ENCODE measurements at regions not wholly inside any gene's neighbourhood (a gene's known extent, or its start where the extent isn't known, plus 50 kb on each side); places are given as distances from the start of the nearest gene placed in this dataset.
"Not testable (repeated sequence)": the region's sequence is repeated elsewhere in the genome, so short reads cannot be mapped to it uniquely, and the experiment has no call there.

DNA sequence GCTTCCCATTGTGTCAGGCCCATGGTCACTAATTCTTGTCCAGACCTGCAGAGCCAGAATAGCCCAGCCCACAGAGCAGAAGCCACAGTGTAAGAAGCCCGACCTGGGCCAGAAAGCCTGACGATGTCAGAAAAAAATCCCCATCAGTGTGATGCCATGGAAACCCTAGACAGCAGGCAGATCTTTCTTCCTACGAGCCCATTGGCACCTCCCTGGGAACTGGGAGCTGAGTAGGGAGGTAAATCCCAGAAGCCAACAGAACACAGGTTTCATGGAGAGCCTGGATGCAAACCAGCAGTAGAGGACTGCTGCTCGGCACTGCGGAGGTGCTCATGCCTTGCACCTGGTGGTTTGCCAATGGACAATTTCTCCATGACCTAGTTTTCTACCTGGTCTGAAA lies 82.2 kb upstream of the SLC22A16 start:
- FAIRE-seq = no peak

GRCh38 chr6:110557199-110557598 lies 80.8 kb upstream of the SLC22A16 start:
- FAIRE-seq = no peak

DNA sequence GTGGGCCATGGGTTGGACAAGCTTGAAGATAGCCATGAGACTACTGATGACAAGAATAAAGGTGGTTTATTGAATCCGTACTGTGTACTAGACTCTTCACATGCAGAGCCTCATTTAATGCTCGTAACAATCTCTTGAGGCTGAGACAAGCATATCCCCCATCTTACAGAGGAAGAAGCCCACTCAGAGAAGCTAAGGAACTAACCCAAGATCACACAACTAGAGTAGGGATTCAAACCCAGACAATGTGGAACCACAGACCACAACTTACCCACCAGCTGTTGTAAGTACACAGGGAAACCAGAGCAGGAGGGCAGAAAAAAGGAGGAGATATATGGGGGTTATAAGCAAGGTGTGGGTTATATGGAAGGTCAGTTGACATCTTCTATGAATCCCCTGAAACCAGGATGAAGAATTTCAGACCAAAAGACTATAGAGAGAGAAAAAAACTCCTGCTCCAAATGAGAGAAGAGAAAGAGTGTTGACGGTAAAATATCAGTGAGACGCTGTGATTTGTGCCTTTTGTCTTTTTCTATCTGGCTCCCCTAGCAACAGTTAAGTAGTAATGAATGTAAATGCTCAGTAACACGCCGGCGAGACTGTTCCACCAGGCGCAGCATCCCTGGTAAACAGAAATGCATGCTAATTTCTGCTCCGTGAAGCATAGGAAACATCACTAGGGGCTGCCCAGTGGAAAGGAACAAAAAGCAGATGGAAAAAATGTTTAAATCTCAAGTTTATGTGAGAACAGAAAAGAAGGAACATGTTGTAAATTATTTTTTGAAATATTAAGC lies 80.1 kb upstream of the SLC22A16 start:
- no peak for FAIRE-seq

DNA sequence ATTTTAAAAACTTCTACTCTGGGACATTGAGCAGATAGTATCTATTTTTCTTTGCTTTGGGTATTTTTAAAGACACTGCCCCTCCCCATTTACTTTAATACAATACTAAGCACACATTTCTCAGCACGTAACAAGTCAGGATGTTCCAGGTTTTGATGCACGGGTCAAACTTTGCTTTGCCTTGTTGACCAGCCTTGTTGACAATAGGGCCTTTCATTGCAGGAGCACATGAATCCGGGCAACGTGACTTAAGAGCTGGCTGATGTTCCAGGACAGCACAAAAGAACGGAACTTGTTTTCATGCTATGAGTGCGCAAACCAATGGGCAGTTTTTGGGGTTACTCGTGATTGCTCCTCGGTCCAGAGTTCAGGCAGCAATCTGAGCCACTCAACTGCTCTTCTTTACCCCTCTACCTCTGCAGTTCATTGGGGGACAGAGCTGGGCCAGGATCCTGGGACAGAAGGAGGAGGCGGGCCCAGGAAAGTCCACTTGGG lies 78.6 kb upstream of the SLC22A16 start:
- no peak for FAIRE-seq

- FAIRE-seq = no peak
Measured at GRCh38 chr6:110554441-110554840, 78.0 kb upstream of the SLC22A16 start.

DNA sequence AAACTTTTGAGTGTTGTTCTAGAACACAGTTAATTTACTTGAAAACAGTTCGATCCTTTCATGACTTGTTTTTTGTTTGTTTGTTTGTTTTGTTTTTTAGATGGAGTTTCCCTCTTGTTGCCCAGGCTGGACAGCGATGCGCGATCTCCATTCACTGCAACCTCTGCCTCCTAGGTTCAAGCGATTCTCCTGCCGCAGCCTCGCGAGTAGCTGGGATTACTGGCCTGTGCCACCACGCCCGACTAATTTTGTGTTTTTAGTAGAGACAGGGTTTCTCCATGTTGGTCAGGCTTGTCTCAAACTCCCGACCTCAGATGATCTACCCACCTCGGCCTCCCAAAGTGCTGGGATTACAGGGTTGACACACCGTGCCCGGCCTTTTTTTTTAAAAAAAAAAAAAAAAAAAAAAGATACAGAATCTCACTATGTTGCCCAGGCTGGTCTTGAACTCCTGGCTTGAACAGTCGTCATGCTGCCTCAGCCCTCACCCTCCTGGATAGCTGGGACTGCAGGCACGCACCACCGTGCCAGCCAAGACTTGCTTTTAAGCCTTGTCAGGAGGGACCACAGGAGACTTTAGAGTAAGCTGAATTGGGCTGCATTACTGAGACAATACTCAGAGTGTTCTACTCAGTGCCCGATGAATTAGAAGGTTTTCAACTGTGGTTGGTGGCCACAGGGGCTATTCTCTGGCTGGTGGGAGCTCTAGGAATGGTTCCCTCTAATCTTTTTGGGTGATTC lies 76.7 kb upstream of the SLC22A16 start:
- no peak for FAIRE-seq

GRCh38 chr6:110552076-110552475 lies 75.7 kb upstream of the SLC22A16 start:
- no peak for FAIRE-seq

- no peak for FAIRE-seq
Measured at GRCh38 chr6:110551088-110551487, 74.7 kb upstream of the SLC22A16 start.

DNA sequence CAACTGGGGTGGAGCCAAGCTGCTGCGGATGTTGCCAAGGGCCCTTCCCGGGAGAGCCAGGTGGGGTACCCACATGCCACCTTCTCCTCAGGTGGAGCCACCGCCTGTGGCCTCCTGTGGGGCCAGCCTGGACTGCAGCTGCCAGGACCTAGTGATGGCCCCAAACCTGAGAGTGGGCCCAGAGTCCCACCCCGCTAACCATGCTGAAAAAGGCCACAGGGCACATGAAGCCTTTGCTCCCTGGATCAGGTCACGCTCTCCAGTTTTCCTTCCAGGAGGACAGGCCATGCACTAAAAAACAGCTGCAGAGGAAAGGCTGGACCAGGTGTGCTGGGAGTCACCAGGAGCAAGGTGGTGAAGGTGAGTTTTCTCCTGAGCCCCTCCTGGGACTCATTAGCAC lies 73.9 kb upstream of the SLC22A16 start:
- FAIRE-seq = no peak

GRCh38 chr6:110549277-110549676 lies 72.9 kb upstream of the SLC22A16 start:
- FAIRE-seq = no peak

DNA sequence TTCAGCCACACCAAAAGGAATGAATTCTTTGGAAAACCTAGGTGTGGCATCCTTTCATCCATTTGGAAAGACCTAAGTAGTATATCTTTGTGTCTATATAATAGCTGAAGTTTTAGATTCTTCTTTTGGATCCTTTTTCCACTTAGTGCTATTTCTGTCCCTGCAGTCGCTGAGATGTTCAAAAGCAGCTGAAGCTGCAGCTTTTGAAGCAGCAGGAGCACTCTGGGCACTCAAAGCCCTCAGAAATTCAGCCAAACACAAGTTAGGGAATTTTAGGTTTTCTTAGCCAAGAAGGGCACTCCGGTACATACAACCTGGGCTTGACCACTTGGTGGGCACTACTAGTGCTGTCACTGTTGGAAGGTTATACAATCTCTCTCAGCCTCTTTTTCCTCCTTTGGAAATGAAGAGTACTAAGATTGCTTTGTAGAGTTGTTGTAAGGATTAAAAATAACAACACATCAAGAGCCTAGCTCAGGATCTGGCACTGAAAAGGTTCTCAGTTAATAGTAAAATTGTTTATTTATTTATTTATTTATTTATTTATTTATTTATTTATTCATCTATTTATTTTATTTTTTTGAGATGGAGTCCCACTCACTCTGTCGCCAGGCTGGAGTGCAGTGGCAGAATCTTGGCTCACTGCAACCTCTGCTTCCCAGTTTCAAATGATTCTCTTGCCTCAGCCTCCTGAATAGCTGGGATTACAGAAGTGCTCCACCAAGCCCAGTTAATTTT lies 71.9 kb upstream of the SLC22A16 start:
- no peak for FAIRE-seq

DNA sequence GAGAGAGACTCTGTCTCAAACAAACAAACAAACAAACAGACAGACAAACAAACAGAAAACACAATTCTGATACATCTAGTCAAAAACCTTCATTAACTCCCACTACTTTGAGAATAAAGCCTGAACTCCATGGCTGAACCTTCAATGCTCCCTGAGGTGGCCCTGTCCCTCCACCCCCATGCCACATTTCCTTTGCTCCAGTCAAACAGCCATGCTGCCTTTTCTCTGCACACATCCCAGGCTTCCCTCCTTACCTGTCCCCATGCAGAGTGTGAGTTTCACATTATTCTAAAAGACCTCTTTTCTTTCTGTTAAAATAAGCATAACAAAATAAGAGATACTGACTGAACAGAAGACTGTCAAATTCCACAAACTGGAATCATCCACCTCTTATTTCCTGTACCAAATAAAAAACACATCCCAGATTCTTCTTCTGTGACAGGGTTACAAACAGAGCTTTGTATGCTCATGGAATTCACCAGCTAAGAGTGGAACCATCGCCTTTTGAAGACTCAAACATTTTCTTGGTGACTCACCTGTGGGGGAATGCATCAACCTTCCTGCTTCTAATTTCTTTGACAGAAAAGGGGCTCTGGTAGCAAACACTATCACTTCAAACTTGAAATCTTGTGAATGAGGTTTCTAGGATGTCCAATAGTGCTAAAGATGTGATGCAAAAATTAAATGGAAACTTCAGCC lies 71.0 kb upstream of the SLC22A16 start:
- FAIRE-seq = no peak

- FAIRE-seq = no peak
Measured at GRCh38 chr6:110545081-110545872, 68.9 kb upstream of the SLC22A16 start.

DNA sequence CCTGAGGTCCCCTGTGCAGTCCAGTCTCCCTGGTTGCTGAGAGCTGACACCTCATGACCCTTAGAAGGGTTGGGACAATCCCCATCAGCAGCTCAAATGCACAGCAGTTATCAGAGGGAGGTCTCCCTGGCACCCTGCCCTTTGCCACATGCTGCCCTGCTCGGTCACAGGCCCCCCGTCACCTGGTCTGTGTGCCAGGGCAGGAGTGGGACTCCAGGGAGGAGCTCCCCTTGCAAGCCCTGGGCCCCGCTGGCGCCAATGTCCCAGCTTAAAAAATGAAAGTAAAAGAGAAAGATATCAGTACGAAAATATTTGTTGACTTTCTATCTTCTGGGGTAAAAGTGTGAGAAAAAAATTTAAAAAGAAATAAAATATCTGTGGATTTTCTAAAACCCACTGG lies 68.1 kb upstream of the SLC22A16 start:
- no peak for FAIRE-seq

GRCh38 chr6:110543106-110543505 lies 66.7 kb upstream of the SLC22A16 start:
- no peak for FAIRE-seq

DNA sequence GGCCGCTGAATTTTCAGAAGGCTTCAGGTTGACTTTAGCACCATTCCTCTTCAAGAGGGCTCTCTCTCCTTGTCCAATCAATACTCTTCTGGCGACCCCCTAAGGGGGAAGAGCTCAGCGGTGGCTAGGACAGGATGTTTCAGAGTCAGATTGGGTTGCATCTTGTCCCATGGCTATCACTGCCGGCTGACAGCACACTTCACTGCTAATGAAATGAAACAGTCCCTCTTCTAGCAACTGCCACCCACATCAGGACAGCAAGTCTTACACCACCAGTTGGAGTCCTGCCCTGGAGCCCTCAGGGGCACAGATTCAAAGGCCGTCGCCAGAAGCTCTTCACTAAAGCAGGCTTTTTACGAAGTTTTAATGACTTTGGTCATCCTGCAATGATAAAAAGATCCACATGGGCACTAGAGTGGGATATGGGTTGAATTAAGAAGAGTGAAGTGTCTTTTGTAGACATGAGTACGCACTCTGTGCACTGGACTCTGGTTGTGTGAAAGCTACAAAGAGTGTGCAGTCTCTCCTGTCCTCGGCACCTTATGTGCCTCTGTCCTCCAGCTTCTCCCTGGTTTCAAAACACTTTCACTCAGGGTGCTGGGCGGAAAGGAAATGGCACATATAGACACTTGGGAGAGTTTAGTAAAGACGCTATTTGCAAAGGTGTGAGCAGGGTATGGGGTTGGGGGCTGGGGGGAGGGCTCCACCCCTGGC lies 66.1 kb upstream of the SLC22A16 start:
- no peak for FAIRE-seq

DNA sequence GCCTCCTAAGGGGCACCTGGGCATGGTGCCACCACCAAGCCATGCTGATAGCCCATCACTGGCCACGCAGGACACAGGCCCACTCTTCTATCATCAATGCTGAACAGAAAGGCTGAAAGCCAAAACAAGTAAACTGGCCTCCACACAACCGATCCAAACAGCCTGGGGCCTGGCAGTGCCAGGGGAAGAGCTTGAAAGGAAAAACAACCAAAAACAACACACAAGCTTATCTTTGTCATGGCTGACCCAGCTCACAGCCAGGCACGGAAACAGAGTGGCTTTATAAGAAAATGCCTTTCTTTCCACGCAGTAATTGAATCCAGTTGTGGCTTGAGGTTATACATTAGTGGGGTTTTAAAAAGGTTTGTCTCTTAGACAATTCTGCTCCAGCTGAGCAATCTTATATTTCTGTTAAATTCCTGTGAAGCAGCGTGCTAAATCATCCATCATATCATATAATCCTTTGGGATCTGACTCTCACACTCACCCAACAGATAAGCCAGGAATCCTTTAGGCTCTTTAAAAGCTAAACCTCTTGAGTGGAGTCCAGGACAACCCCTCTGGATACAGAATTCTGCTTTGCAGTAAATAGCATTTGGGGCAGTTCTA lies 65.4 kb upstream of the SLC22A16 start:
- no peak for FAIRE-seq

DNA sequence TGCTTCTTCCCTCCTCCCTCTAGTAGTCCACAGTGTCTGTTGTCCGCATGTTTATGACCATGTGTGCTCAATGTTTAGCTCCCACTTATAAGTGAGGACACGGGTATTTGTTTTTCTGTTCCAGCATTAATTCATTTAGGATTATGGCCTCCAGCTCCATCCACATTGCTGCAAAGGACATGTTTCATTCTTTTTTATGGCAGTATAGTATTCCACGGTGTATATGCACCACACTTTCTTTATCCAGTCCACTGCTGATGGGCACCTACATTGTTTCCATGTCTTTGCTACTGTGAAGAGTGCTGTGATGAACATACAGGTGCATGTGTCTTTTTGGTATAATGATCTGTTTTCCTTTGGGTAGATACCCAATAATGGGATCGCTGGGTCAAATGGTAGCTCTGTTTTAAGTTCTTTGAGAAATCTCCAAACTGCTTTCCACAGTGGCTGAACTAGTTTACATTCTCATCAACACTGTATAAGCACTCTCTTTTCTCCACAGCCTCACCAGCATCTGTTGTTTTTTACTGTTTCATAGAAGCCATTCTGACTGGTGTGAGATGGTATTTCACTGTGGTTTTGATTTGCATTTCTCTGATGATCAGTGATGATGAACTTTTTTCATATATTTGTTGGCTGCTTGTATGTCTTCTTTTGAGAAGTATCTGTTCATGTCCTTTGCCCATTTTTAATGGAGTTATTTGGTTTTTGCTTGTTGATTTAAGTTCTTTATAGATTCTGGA lies 63.0 kb upstream of the SLC22A16 start:
- not testable (repeated sequence) for FAIRE-seq

DNA sequence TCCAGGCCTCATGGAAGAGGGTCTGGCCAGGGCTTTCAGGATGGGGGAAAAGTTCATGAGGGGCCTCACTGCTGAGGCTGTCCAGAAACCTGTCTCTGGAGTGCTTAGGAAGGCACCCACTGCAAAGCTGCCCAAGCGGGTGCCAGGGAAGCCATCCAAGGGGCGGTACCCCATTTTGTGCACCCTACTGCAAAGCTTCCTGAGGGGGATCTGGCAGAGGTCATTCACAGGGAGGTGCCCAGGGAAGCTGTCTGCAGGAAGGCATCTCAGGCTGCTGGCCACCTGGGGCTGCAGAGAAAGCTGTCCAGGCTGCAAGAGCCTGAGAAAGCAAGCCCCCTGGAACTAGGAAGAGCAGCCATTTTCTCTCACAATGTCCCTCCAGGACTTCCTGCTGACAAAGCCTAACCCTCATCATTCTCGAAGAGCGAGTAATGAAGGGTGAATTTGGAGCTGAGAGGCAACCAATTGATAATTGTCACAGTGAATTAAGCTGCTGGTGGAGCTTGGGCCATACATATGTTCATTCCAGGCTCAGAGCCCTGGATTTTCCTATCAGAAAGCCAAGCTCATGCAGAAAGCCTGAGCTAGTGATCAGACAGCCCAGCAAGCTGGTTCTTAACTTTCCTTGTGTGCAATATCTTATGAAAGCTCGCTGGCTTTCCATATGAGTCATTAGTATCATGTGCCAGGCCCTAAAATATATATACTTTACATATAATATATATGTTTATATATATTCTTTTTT lies 62.2 kb upstream of the SLC22A16 start:
- no peak for FAIRE-seq
